ENCODE measurements at regions not wholly inside any gene's neighbourhood (a gene's known extent, or its start where the extent isn't known, plus 50 kb on each side); places are given as distances from the start of the nearest gene placed in this dataset.

GRCh38 chr4:157564218-157564617, 343.7 kb downstream of the GRIA2 start:
- TF ChIP-seq CTCF (IDR thresholded peaks at IDR 0.05; ENCODE audit: insufficient read depth, low read length, poor library complexity, severe bottlenecking) (no peak), EZH2phosphoT487 (conservative IDR thresholded peaks at IDR 0.05; ENCODE audit: low read length) (no peak)

Data from SU-DHL-6 (cell line).